ENCODE measurements at regions not wholly inside any gene's neighbourhood (a gene's known extent, or its start where the extent isn't known, plus 50 kb on each side); places are given as distances from the start of the nearest gene placed in this dataset.
"Not testable (repeated sequence)": the region's sequence is repeated elsewhere in the genome, so short reads cannot be mapped to it uniquely, and the experiment has no call there.

DNA sequence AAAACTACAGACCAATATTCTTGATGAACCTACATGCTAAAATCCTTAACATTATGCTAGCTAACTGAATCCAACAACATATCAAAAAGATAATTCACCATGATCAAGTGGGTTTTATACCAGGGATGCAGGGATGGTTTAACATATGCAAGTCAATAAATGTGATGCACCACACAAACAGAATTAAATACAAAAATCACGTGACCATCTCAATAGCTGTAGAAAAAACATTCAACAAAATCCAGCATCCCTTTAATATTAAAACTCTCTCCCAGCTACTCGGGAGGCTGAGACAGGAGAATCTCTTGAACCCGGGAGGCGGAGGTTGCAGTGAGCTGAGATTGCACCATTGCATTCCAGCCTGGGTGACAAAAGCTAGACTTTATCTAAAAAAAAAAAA, 1056.8 kb downstream of the TSN start:
- H2BK120ac ChIP-seq (replicated peaks; ENCODE audit: low read depth, low read length); H3K4me1 ChIP-seq (replicated peaks in 1 of 4; ENCODE audit: control insufficient read depth in 3 of 4, insufficient read depth in 4 of 4, low read length in 3 of 4); H3K27me3 ChIP-seq (replicated peaks in 1 of 4; ENCODE audit: control insufficient read depth in 3 of 4, extremely low read depth in 1 of 4, insufficient read depth in 3 of 4, low read length in 3 of 4); H2BK5ac ChIP-seq (ENCODE audit: low read depth, low read length); H3K79me2 ChIP-seq (ENCODE audit: control insufficient read depth in 1 of 2, insufficient read depth in 2 of 2, low read length in 2 of 2); H4K91ac ChIP-seq (replicated peaks; ENCODE audit: insufficient read length, low read length); H3K36me3 ChIP-seq (ENCODE audit: control insufficient read depth in 2 of 4, insufficient read depth in 4 of 4, low read length in 3 of 4); H3K79me1 ChIP-seq (ENCODE audit: low read depth, low read length); H3K18ac ChIP-seq (ENCODE audit: extremely low read depth, low read length); FAIRE-seq; H4K20me1 ChIP-seq (replicated peaks in 1 of 2; ENCODE audit: control insufficient read depth in 1 of 2, insufficient read depth in 2 of 2, low read length in 2 of 2); POLR2A ChIA-PET (ENCODE audit: partially characterized antibody); H2BK12ac ChIP-seq (ENCODE audit: low read depth, low read length); H2AK5ac ChIP-seq (ENCODE audit: low read depth, low read length); H4K5ac ChIP-seq (ENCODE audit: insufficient read length, low read depth, low read length); H3K27ac ChIP-seq (ENCODE audit: low read depth, low read length); H2AFZ ChIP-seq (ENCODE audit: low read length); H3K9me3 ChIP-seq (ENCODE audit: insufficient read depth in 2 of 2, low read depth in 1 of 2, low read length in 1 of 2); H3K14ac ChIP-seq (ENCODE audit: insufficient read length); H3K4me3 ChIP-seq (ENCODE audit: extremely low read depth in 1 of 4, insufficient read depth in 2 of 4, low read depth in 3 of 4, low read length in 4 of 4); H2BK15ac ChIP-seq (ENCODE audit: low read length); H3K4me2 ChIP-seq (ENCODE audit: insufficient read depth in 1 of 2, low read depth in 2 of 2, low read length in 2 of 2); H3K56ac ChIP-seq (replicated peaks; ENCODE audit: insufficient read length, low read depth, low read length); H3K4ac ChIP-seq (replicated peaks; ENCODE audit: insufficient read length, low read depth, low read length); H3K23me2 ChIP-seq (ENCODE audit: low read depth, low read length); DNase-seq (ENCODE audit: low read depth in 1 of 2, low spot score in 2 of 2); H2BK20ac ChIP-seq (ENCODE audit: low read length); H4K8ac ChIP-seq (ENCODE audit: extremely low read depth, insufficient read depth, low read length); H3K23ac ChIP-seq (ENCODE audit: insufficient read length); H3K9ac ChIP-seq (replicated peaks in 1 of 4; ENCODE audit: extremely low read depth in 1 of 4, low read depth in 3 of 4, low read length in 3 of 4): not testable (repeated sequence)
- WGBS, 2 experiments (ENCODE audit: extremely low coverage in 1 of 2, insufficient coverage in 1 of 2, insufficient read length in 1 of 2, insufficient replicate concordance in 2 of 2, low coverage in 1 of 2, low lambda C conversion rate in 2 of 2, missing lambda C conversion rate in 1 of 2) = 70% methylated on average over 4 of the region's 4 CpGs; no CpG with 5 or more reads in 1 of the 2 experiments
- CTCF ChIA-PET (ENCODE audit: partially characterized antibody) = interaction anchor here (0.9 kb wide), 1 partner anchor 9 kb away, joined by 3 read pairs; no protein-coding TSS in a partner anchor
